ENCODE measurements at regions not wholly inside any gene's neighbourhood (a gene's known extent, or its start where the extent isn't known, plus 50 kb on each side); places are given as distances from the start of the nearest gene placed in this dataset.

DNA sequence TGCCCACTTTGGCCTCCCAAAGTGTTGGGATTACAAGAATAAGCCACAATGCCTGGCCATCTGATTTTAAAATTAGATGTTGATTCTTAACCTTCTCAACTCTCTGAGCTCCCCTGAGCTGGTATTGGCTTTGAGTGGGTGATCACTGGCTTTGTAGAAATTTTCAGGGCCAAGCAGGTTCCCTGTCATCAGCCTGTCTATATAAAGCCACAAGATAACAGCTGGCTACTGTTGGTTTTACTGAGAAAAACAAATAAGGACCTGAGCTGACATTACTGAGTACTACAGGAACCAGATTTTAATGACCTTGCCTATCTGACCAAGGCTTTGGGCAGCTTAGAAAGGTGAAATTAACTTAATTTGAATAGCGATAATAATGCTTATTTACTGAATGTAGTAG, 153.6 kb downstream of the MSX2 start:
- no peaks in the 10 kb centered on the region for H3K36me3 ChIP-seq (replicated peaks in 1 of 2)
- WGBS, 4 donors = 75 to 85% (median 81%) methylated on average over 1 of the region's 1 CpG
- no peaks in the 10 kb centered on the region for H3K9me3 ChIP-seq (replicated peaks in 1 of 3)
- no peak overlapping the region for H3K4me3 ChIP-seq
- no peak for DNase-seq
- no peak overlapping the region for H3K27ac ChIP-seq
- no peaks in the 10 kb centered on the region for H3K4me1 ChIP-seq (replicated peaks in 1 of 2)
- no peak for TF ChIP-seq POLR2A (IDR thresholded peaks at IDR 0.05)
- TF ChIP-seq, protein P1, sequence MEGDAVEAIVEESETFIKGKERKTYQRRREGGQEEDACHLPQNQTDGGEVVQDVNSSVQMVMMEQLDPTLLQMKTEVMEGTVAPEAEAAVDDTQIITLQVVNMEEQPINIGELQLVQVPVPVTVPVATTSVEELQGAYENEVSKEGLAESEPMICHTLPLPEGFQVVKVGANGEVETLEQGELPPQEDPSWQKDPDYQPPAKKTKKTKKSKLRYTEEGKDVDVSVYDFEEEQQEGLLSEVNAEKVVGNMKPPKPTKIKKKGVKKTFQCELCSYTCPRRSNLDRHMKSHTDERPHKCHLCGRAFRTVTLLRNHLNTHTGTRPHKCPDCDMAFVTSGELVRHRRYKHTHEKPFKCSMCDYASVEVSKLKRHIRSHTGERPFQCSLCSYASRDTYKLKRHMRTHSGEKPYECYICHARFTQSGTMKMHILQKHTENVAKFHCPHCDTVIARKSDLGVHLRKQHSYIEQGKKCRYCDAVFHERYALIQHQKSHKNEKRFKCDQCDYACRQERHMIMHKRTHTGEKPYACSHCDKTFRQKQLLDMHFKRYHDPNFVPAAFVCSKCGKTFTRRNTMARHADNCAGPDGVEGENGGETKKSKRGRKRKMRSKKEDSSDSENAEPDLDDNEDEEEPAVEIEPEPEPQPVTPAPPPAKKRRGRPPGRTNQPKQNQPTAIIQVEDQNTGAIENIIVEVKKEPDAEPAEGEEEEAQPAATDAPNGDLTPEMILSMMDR (IDR thresholded peaks at IDR 0.05) = no peak
- H3K27me3 ChIP-seq = peaks cover 2% of the 10 kb centered on the region
- intact Hi-C loops (cut with DNase I) = no loop called here

DNA sequence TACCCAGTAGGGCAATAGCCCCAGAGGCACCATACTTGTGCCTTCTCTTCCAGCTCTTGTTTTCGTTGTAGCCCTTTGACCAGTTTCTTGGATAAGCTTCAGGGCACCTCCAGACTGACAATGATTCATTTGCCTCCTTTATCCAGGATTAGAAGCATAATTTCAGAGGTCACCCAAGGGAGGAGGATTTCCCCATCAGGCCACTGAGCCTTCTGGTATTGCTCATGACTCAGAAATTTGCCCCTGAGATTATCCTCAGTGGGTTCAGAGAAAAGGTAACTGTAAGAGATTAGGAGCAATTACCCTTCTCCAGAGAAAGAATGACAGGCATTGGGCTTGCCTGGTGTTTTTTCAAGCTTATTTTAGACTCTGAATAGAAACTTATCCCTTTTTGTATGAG, 147.9 kb downstream of the MSX2 start:
- H3K4me3 ChIP-seq = no peak overlapping the region
- intact Hi-C loops (cut with DNase I) = no loop called here
- no peaks in the 10 kb centered on the region for H3K36me3 ChIP-seq (replicated peaks in 1 of 2)
- DNase-seq = no peak
- TF ChIP-seq, protein P1 (IDR thresholded peaks at IDR 0.05) = no peak
- no peak for TF ChIP-seq POLR2A (IDR thresholded peaks at IDR 0.05)
- no peaks in the 10 kb centered on the region for H3K4me1 ChIP-seq (replicated peaks in 1 of 2)
- peaks cover 4% of the 10 kb centered on the region for H3K27me3 ChIP-seq
- H3K9me3 ChIP-seq (replicated peaks in 1 of 3) = no peaks in the 10 kb centered on the region
- WGBS, 4 donors = 50 to 64% (median 52%) methylated on average over 1 of the region's 1 CpG
- H3K27ac ChIP-seq = no peak overlapping the region

DNA sequence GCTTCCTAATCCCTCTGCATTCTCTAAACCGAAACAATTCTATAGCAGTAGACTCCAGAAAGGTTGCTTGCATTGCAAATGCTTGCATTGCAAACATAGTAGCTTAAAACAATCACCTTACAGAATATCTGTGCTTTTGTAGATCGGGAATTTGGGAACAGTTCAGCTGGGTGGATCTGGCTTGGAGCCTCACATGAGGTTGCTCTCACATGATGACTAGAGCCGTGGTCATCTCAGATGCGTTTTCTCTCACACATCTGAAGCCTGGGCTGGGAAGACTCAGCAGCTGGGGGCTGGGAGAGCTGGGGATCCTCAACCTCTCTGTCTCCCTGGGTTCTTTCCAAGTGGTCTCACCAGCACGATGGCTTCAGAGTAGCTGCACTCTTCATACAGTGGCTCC, 127.8 kb downstream of the MSX2 start:
- Histone ChIP-seq H3K4me3 (no peak overlapping the region), H3K36me3 (replicated peaks in 1 of 2) (no peaks in the 10 kb centered on the region)
- WGBS, 4 donors = 45 to 69% (median 60%) methylated on average over 2 to 5 of the region's 5 CpGs

DNA sequence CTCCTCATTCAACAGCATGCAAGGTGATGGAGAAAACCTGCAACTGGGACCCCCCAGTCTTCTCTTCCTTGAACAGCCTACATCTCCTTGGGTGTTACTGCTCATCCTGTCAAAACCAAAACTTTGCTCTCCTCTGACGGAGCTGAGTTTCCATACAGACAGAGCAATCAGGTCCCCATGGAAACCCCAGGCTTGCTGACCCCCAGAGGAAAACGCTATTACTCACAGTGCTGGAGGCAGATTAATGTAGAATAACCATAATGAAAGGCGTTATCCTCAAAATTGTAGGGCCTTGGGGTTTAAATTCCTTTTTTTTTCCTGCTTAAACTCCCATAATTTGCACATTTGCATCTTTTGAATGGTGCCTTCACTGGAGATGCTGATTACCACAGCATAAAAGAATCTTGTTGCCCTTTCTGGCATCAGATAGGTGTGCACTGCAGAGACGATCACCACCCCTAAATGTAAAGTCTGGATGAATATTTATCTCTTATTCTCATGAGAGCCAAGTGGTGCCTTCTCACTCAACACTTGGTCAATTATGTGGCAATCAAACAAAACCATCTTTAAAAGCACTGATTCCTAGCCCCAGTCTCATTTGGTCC, 126.3 kb downstream of the MSX2 start:
- intact Hi-C loops (cut with DNase I) = no loop called here
- H3K27me3 ChIP-seq = no peaks in the 10 kb centered on the region
- WGBS, 4 donors = 38 to 52% (median 46%) methylated on average over 4 of the region's 4 CpGs
- DNase-seq = no peak
- no peak overlapping the region for H3K4me3 ChIP-seq
- no peak for TF ChIP-seq POLR2A (IDR thresholded peaks at IDR 0.05)
- TF ChIP-seq, protein P1 (IDR thresholded peaks at IDR 0.05) = no peak
- H3K36me3 ChIP-seq (replicated peaks in 1 of 2) = no peaks in the 10 kb centered on the region
- H3K4me1 ChIP-seq (replicated peaks in 1 of 2) = no peaks in the 10 kb centered on the region
- H3K9me3 ChIP-seq (replicated peaks in 1 of 3) = no peaks in the 10 kb centered on the region
- no peak overlapping the region for H3K27ac ChIP-seq

More for the DNA sequence above, 127.8 kb downstream of the MSX2 start:
- TF ChIP-seq, protein P1 (IDR thresholded peaks at IDR 0.05) = no peak
- TF ChIP-seq POLR2A (IDR thresholded peaks at IDR 0.05) = no peak
- no peak overlapping the region for H3K27ac ChIP-seq
- H3K4me1 ChIP-seq (replicated peaks in 1 of 2) = no peaks in the 10 kb centered on the region
- H3K27me3 ChIP-seq = no peaks in the 10 kb centered on the region
- DNase-seq = no peak
- intact Hi-C loops (cut with DNase I) = no loop called here
- no peaks in the 10 kb centered on the region for H3K9me3 ChIP-seq (replicated peaks in 1 of 3)
